ENCODE measurements at regions not wholly inside any gene's neighbourhood (a gene's known extent, or its start where the extent isn't known, plus 50 kb on each side); places are given as distances from the start of the nearest gene placed in this dataset.

- DNase-seq (ENCODE audit: low read depth, low spot score): no peak
Measured at GRCh38 chr11:129590753-129591475, 215.3 kb downstream of the BARX2 start.

DNA sequence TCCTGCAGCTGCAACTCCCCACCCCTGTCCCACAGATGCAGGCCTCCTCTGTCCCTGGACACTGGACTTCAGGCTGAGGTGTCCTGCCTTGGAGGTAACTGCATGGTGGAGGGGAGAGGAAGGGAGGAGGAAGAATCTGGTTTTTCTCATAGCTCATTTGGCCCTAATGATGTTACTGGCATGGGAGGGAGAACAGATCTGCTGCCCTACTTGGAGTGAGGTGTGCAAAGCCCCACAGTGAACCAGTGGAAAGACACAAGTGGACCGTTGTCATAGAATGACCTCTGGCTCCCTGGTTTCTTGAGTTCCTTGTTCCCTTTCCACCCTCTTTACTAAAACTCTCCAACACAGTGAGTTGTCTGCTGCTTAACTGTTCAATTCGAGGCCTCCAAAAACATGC is 215.9 kb downstream of the BARX2 start:
- DNase-seq (ENCODE audit: low read depth, low spot score): no peak

DNA sequence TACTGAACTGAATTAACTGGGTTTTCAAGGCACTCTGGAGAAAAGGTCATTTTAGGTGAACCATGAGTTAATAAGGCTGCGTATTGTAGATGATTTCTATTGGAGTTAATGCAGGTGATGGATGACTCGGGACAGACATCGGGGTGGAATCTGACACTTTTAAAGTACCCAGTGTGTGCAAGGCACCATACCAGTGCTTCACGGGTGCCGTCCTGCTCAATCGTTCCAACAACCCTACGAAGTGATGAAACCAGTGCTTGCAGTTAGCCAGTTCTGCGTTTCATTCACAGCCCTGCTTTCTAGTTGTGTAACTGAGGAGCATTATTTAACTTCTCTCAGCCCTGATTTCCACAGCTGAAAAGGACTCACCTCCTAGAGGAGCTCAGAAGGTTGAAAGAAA is 216.5 kb downstream of the BARX2 start:
- DNase-seq (ENCODE audit: low read depth, low spot score): no peak

DNA sequence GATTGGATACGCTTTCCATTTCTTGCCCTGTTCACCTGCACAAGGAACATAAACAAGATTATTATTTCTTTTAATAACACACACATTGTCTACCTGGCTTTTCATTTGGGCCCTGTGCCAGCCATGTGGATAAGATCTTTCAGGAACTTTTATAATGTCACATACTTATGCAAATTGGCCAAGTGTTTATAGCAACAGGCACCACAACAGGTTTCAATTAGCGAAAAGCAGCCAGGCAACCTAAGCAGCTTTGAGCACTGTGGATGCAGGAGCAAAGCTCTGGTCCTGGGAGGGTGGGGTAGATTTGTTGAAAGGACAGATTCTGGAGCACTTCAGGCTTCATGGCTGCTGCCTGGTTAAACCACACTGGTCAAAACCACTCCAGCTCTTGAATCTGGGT is 217.4 kb downstream of the BARX2 start:
- DNase-seq (ENCODE audit: low read depth, low spot score): no peak

GRCh38 chr11:129595038-129595962 is 219.7 kb downstream of the BARX2 start:
- no peak for DNase-seq (ENCODE audit: low read depth, low spot score)

- DNase-seq (ENCODE audit: low read depth, low spot score): no peak
Measured at GRCh38 chr11:129596351-129596750, 219.3 kb upstream of the TMEM45B start.

GRCh38 chr11:129598378-129598777 is 217.3 kb upstream of the TMEM45B start:
- DNase-seq (ENCODE audit: low read depth, low spot score): no peak

DNA sequence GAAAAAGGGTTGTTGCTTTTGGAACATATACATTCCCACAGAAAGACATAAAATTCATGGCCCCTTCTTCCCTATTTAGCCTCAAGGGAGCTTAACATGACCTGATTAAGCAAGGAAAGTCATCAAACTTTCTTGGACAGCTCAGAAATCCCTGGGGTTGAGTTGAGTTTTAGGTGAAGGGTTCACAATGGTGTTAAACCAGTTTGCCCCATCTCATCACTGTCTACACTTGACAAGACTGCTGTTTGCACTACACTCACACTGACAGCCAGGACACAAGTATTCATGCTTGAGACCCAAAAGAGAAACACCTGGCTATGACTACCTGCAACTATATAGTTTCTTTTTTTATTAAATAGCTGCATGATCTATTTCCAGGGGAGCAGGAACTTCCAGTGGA is 209.8 kb upstream of the TMEM45B start:
- no peak for DNase-seq (ENCODE audit: low read depth, low spot score)

- no peak for DNase-seq (ENCODE audit: low read depth, low spot score)
Measured at GRCh38 chr11:129608711-129609110, 206.9 kb upstream of the TMEM45B start.

DNA sequence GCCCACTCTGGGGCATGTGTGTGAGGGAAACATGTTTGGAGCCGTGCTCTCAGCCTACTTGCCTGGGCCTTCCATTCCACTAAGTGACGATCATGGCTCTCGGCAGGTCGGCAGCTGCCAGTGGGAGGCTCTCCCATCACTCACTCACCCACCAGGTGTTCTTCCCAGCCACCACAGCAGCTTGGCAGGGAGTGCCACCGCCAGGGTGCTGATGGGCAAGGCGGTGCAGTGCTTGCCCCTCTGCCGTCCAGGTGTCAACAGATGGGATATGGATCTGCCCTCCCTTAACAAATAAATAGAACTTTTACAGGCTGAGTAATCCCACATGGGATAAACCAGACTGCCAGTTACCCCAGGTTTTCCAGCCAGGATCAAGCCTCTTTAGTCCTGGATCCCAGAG is 205.5 kb upstream of the TMEM45B start:
- DNase-seq (ENCODE audit: low read depth, low spot score): no peak

GRCh38 chr11:129610545-129610944 is 205.1 kb upstream of the TMEM45B start:
- no peak for DNase-seq (ENCODE audit: low read depth, low spot score)

DNA sequence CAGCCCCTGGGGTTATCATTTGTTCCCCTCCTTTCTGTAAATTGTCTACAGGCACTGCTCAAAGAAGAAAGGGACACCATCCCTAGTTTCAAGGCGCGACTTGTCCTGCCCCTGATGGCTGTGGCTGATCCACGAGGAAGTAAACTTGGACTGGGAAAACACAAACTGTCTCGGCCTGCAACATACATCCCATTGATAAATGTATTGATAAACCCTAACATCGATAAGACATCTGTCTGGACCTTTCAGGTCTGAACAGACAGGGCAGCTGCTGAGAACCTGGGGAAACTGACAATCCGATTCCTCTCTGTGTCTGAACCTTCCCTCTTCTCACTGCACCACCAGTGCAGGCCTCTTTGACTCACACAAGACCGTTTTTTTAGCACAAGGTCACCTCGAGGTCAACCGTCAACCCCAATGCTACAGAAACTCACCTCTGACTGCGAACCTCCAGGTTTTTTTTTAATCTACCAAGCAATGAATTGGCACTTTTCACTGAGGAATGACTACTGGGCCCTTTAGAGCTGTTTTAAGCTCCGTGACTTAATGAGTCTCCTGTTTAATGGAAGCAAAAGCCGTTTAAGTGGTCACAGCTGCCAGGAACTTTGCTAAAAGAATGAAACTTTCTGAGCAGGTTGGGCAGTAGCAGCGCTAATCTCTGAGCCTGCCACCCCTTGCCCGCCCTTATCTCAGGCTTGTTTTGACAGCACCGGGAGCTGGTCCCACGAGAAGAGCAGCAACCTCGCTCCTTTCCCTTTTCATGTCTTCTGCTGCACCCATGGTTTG is 203.8 kb upstream of the TMEM45B start:
- DNase-seq (ENCODE audit: low read depth, low spot score): no peak

DNA sequence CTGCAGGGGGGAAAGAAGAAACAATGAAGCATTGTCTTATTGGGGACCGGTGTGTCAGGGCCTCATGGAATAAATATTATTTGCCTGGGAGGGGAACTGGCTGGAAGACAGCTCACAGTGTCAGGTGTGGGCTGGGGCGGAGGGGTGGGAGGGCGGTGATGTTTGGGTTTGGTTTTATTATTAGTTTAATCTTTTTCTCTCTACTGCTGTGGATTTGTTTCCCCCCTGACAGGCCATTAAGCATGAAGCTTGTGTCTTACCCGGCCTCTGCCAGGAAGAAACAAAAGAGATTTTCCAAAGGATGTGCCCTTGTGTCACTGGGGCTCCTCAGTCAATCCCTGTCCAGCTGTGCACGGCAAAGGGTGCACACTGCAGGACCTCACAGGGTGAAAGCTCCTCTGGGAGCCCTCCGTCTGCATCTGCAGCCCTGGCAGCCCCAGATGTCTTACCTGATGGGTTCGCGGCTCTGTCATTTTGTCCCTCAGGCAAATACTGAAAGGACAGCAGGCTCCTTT is 203.1 kb upstream of the TMEM45B start:
- no peak for DNase-seq (ENCODE audit: low read depth, low spot score)

DNA sequence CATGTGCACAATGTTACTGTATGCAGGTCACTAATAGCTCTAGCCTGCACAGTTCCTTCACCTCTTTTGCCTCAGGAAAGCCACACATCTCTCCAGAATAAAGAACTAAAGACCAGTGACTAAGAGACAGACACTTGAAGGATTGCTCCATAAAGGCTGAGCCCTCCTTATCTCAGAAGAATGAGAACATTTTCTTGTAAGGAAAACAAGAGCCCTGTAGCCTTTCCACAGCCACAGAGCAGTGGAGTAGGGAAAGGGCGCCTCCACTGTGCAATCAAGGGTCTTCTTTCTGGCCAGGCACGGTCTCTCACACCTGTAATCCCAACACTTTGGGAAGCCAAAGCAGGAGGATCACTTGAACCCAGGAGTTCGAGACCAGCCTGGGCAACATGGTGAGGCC is 202.6 kb upstream of the TMEM45B start:
- DNase-seq (ENCODE audit: low read depth, low spot score): no peak

DNA sequence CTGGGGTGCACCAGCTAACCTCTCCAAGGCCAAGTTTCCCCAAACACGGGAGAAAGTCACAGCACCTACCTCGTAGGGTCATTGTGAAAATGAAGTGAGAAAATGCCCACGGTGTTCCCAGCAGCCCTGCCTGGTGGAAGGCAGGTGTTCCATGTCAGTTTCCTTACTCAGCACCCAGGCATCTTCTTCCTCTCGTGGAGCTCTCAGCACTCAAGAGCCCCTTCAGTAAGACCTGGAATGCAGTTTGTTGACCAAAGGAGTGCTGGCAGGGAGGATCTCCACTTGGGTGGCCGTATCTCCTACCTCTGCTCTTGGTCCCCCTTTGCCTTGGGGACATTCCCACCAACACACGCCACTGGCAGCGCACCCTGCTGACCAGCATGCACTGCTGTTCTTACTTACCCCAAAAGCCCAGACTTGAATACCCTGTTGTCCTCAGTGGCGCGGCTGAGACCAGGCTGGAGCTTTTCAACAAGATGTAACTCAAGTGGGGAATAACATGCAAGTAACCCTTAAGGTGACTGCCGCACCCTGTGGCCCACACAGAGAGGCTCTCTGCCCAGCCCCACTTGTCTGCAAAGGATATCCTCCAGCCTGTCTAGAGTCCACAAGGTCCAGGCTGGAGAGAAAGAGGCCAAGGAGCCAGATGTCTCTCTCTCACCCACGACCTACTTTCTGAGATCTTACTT is 201.2 kb upstream of the TMEM45B start:
- DNase-seq (ENCODE audit: low read depth, low spot score): no peak

DNA sequence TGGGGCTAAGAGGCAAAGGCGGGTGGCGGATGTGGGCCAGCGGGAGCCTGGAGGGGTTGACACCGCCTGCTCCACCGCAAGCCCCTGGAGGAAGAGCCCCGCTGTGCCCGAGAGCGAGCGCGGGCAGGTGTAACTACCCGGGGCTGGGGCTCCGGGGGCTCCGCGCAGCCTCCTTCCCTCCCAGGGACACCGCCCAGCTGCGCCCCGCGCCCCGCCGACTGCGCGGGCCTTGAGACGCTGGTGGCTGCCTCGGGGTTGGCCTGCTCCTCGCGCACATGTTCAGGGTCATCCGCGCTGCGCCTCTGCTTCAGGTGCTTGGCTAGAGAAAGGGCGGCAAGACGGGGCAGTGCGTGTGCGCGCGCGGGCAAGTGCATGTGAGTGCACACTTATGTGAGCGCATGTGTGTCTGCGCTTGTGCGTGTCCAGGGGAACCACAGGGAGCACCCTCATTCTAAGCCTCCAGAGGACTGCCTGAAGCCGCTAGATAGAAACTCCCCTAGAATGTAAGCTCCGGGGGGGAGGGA is 197.5 kb upstream of the TMEM45B start:
- DNase-seq (ENCODE audit: low read depth, low spot score): no peak

GRCh38 chr11:129620237-129621104 is 195.2 kb upstream of the TMEM45B start:
- no peak for DNase-seq (ENCODE audit: low read depth, low spot score)

- no peak for DNase-seq (ENCODE audit: low read depth, low spot score)
Measured at GRCh38 chr11:129625930-129626329, 189.7 kb upstream of the TMEM45B start.

- no peak for DNase-seq (ENCODE audit: low read depth, low spot score)
Measured at GRCh38 chr11:129631201-129631600, 184.4 kb upstream of the TMEM45B start.

GRCh38 chr11:129636926-129637325 is 178.7 kb upstream of the TMEM45B start:
- DNase-seq (ENCODE audit: low read depth, low spot score): no peak
